Trophoblast cell (in vitro differentiated cells and primary cell): ENCODE measurements at regions not wholly inside any gene's neighbourhood (a gene's known extent, or its start where the extent isn't known, plus 50 kb on each side); places are given as distances from the start of the nearest gene placed in this dataset.
"Not testable (repeated sequence)": the region's sequence is repeated elsewhere in the genome, so short reads cannot be mapped to it uniquely, and the experiment has no call there.

ENCODE experiments used
- DNase-seq, 2 donors: peaks; one replicate each; pipeline ENCODE4 v3.0.0-alpha.2; 2016
- H2AFZ ChIP-seq: 2 replicates; pipeline ENCODE4 v1.6.1; 2013; ENCODE audit warnings: low read length, moderate library complexity, mild to moderate bottlenecking; ENCODE audit not compliant: insufficient read depth, poor library complexity
- H2AK5ac ChIP-seq: 2 replicates; pipeline ENCODE4 v1.6.1; 2013; ENCODE audit warnings: mild to moderate bottlenecking, low read length
- H2BK120ac ChIP-seq: 2 replicates; pipeline ENCODE4 v1.6.1; 2013; ENCODE audit warnings: low read length, mild to moderate bottlenecking, moderate library complexity; ENCODE audit not compliant: insufficient read depth, poor library complexity
- H2BK12ac ChIP-seq: 2 replicates; pipeline ENCODE4 v1.6.1; 2013; ENCODE audit warnings: mild to moderate bottlenecking, low read length, moderate library complexity
- H2BK5ac ChIP-seq: 2 replicates; pipeline ENCODE4 v1.6.1; 2013; ENCODE audit warnings: low read length, low read depth, moderate library complexity, mild to moderate bottlenecking; ENCODE audit not compliant: poor library complexity
- H3K14ac ChIP-seq: 2 replicates; pipeline ENCODE4 v1.6.1; 2013; ENCODE audit warnings: mild to moderate bottlenecking, low read length
- H3K18ac ChIP-seq: 2 replicates; pipeline ENCODE4 v1.6.1; 2013; ENCODE audit warnings: mild to moderate bottlenecking, low read length
- H3K23ac ChIP-seq: 2 replicates; pipeline ENCODE4 v1.6.1; 2013; ENCODE audit warnings: low read length
- H3K27ac ChIP-seq: 2 replicates; pipeline ENCODE4 v1.5.1; 2013; ENCODE audit warnings: low read depth, mild to moderate bottlenecking, inconsistent platforms, low read length, moderate library complexity
- H3K27me3 ChIP-seq: 2 replicates; pipeline ENCODE4 v1.6.1; 2013; ENCODE audit warnings: inconsistent platforms, mild to moderate bottlenecking, low read length, moderate library complexity; ENCODE audit not compliant: insufficient read depth
- H3K36me3 ChIP-seq, 2 experiments: 1 replicate in 1 of 2; 2 replicates in 1 of 2; pipeline ENCODE4 v1.6.1; 2013; ENCODE audit warnings: low read length in 2 of 2, mild to moderate bottlenecking in 2 of 2, moderate library complexity in 1 of 2; ENCODE audit not compliant: insufficient read depth in 2 of 2, control insufficient read depth in 1 of 2
- H3K4ac ChIP-seq: 2 replicates; pipeline ENCODE4 v1.6.1; 2013; ENCODE audit warnings: low read depth, mild to moderate bottlenecking, low read length, moderate library complexity
- H3K4me1 ChIP-seq, 2 experiments: 1 replicate in 1 of 2; 2 replicates in 1 of 2; pipeline ENCODE4 v1.6.1; 2013; ENCODE audit warnings: low read length in 2 of 2, mild to moderate bottlenecking in 2 of 2, moderate library complexity in 1 of 2; ENCODE audit not compliant: insufficient read depth in 2 of 2, control insufficient read depth in 1 of 2
- H3K4me2 ChIP-seq: 2 replicates; pipeline ENCODE4 v1.6.1; 2013; ENCODE audit warnings: inconsistent platforms, mild to moderate bottlenecking, low read length, moderate library complexity
- H3K4me3 ChIP-seq: 2 replicates; pipeline ENCODE4 v1.5.1; 2013; ENCODE audit warnings: mild to moderate bottlenecking, low read depth, low read length, inconsistent platforms
- H3K79me1 ChIP-seq: one replicate; pipeline ENCODE4 v1.6.1; 2013; ENCODE audit warnings: low read length
- H3K79me2 ChIP-seq: 2 replicates; pipeline ENCODE4 v1.6.1; 2013; ENCODE audit warnings: low read length, mild to moderate bottlenecking; ENCODE audit not compliant: control insufficient read depth, insufficient read depth, poor library complexity
- H3K9ac ChIP-seq: 2 replicates; pipeline ENCODE4 v1.6.1; 2013; ENCODE audit warnings: mild to moderate bottlenecking, low read length
- H3K9me3 ChIP-seq: 2 replicates; pipeline ENCODE4 v1.6.1; 2013; ENCODE audit warnings: low read depth, mild to moderate bottlenecking, control low read depth, inconsistent platforms, low read length; ENCODE audit not compliant: insufficient read depth
- H4K12ac ChIP-seq: 2 replicates; pipeline ENCODE4 v1.6.1; 2013; ENCODE audit warnings: low read depth, mild to moderate bottlenecking, low read length, moderate library complexity
- H4K8ac ChIP-seq: 2 replicates; pipeline ENCODE4 v1.6.1; 2013; ENCODE audit warnings: low read depth, mild to moderate bottlenecking, low read length, moderate library complexity
- H4K91ac ChIP-seq: one replicate; pipeline ENCODE4 v1.6.1; 2013; ENCODE audit warnings: low read depth, mild to moderate bottlenecking, low read length, moderate library complexity
- WGBS: extraction: QIAGEN DNeasy Blood & Tissue Kit; methylation state at CpG from one replicate; pipeline ENCODE4 v1.1.7; 2013; ENCODE audit warnings: missing lambda C conversion rate; ENCODE audit not compliant: insufficient read length, insufficient coverage; ENCODE audit errors: extremely low coverage; 5-methylcytosine and 5-hydroxymethylcytosine counted together

- Histone ChIP-seq H4K91ac (no peak overlapping the region), H2BK120ac (no peak overlapping the region), H3K18ac (no peak overlapping the region), H3K4me3 (no peak overlapping the region), H2BK12ac (no peak overlapping the region), H3K4ac (no peak overlapping the region), H3K23ac (no peak overlapping the region), H4K8ac (no peak overlapping the region), H3K9me3 (no peaks in the 10 kb centered on the region), H3K36me3 (no peaks in the 10 kb centered on the region), H3K4me1 (no peaks in the 10 kb centered on the region), H3K27ac (no peak overlapping the region), H4K12ac (no peak overlapping the region), H3K4me2 (no peak overlapping the region), H2AFZ (no peak overlapping the region), H2BK5ac (no peak overlapping the region), H3K9ac (no peak overlapping the region), H3K27me3 (no peaks in the 10 kb centered on the region), H3K14ac (no peak overlapping the region), H3K79me1 (no peaks in the 10 kb centered on the region), H2AK5ac (no peak overlapping the region), H3K79me2 (no peaks in the 10 kb centered on the region)
- no peak for DNase-seq
- no CpG with 5 or more reads among the region's 4 CpGs for WGBS
Observed at GRCh38 chr11:127935081-127935480, 652.3 kb downstream of the ETS1 start.

DNA sequence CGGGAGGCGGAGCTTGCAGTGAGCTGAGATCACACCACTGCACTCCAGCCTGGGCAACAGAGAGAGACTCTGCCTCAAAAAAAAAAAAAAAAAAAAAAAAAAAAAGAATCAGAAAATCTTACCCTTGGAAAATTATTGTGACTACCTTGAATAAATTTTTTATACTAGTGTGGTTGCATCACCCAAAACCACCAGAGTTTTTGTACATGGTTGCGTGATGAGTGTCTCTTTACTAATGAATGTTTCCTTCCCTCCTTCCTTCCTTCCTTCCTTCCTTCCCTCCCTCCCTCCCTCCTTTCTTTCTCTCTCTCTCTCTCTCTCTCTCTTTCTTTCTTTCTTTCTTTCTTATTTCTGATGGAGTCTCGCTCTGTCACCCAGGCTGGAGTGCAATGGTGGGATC, 653.4 kb downstream of the ETS1 start:
- not testable (repeated sequence) for H3K9ac ChIP-seq, H4K12ac ChIP-seq, H3K79me1 ChIP-seq, H3K4me3 ChIP-seq, H3K27ac ChIP-seq, H3K18ac ChIP-seq, DNase-seq, H3K27me3 ChIP-seq, H2BK120ac ChIP-seq, H3K9me3 ChIP-seq, H3K4me2 ChIP-seq, H3K4me1 ChIP-seq, H2AK5ac ChIP-seq, H3K23ac ChIP-seq, H2AFZ ChIP-seq, H3K14ac ChIP-seq, H2BK5ac ChIP-seq, H3K36me3 ChIP-seq, H2BK12ac ChIP-seq, H4K8ac ChIP-seq, H3K79me2 ChIP-seq, H4K91ac ChIP-seq, H3K4ac ChIP-seq
- no CpG with 5 or more reads among the region's 4 CpGs for WGBS

DNA sequence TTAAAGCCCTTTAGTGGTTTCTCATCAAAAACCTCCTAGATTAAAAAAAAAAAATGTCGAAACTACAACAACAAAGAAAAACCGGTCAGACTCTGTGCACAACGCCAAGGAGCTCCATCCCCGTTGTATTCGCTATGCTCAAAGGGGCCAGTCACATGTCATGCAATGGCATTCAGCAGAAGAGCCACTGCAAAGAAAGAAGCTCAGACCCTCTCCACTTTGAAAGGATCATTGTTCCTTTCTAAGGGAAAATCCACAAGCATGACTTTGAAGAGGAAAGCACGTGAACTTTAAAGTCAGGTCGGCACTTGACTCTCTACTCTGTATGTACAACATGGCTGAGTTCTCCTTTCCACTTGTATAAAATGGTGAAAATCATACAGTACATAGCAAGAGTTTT, 655.6 kb downstream of the ETS1 start:
- no peaks in the 10 kb centered on the region for H3K36me3 ChIP-seq
- no peak overlapping the region for H3K4me2 ChIP-seq
- no peak overlapping the region for H3K27ac ChIP-seq
- DNase-seq, result no peak
- WGBS, result no CpG with 5 or more reads among the region's 7 CpGs
- H2AFZ ChIP-seq, result no peak overlapping the region
- no peak overlapping the region for H3K9ac ChIP-seq
- H2AK5ac ChIP-seq, result no peak overlapping the region
- H3K79me1 ChIP-seq, result no peaks in the 10 kb centered on the region
- no peak overlapping the region for H3K14ac ChIP-seq
- H3K4ac ChIP-seq, result no peak overlapping the region
- H4K8ac ChIP-seq, result no peak overlapping the region
- H3K4me1 ChIP-seq, result no peaks in the 10 kb centered on the region
- H2BK12ac ChIP-seq, result no peak overlapping the region
- no peaks in the 10 kb centered on the region for H3K27me3 ChIP-seq
- H3K9me3 ChIP-seq, result peaks cover 2% of the 10 kb centered on the region
- no peak overlapping the region for H3K18ac ChIP-seq
- no peak overlapping the region for H4K12ac ChIP-seq
- H3K4me3 ChIP-seq, result no peak overlapping the region
- no peak overlapping the region for H4K91ac ChIP-seq
- H3K79me2 ChIP-seq, result no peaks in the 10 kb centered on the region
- no peak overlapping the region for H2BK120ac ChIP-seq
- H2BK5ac ChIP-seq, result no peak overlapping the region
- no peak overlapping the region for H3K23ac ChIP-seq

DNA sequence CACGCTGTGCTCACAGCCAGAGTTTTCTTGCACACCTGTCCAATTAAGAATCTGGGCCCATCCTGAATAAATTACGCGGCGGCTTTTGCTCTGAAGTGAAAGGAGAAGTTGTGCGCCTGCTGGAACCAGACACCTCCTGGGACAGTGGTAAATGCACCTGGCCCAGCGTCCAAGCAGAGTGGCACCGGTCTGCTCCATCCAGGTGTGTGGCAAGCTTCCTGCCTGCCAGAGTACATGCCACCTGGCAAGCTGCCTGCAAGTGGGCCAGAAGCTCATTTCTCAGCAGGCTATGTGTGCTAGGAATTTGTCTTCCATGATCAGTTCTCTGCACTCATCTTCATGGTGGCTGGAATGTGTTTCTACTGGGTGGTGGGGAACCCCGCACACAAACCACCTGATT, 660.6 kb downstream of the ETS1 start:
- Histone ChIP-seq H3K4me3 (no peak overlapping the region), H3K18ac (no peak overlapping the region), H3K79me2 (no peaks in the 10 kb centered on the region), H3K4me1 (no peaks in the 10 kb centered on the region), H4K91ac (no peak overlapping the region), H3K4me2 (no peak overlapping the region), H3K79me1 (no peaks in the 10 kb centered on the region), H3K36me3 (no peaks in the 10 kb centered on the region), H3K4ac (no peak overlapping the region), H2BK120ac (no peak overlapping the region), H2AK5ac (no peak overlapping the region), H2AFZ (no peak overlapping the region), H4K12ac (no peak overlapping the region), H3K27me3 (no peaks in the 10 kb centered on the region), H3K9me3 (peaks cover 2% of the 10 kb centered on the region), H3K9ac (peak overlapping the region; percentile 8), H2BK5ac (no peak overlapping the region), H3K23ac (no peak overlapping the region), H3K27ac (no peak overlapping the region), H4K8ac (no peak overlapping the region), H3K14ac (no peak overlapping the region), H2BK12ac (no peak overlapping the region)
- DNase-seq, result no peak
- no CpG with 5 or more reads among the region's 8 CpGs for WGBS
